Endothelial cell of umbilical vein (primary cell): ENCODE measurements at regions not wholly inside any gene's neighbourhood (a gene's known extent, or its start where the extent isn't known, plus 50 kb on each side); places are given as distances from the start of the nearest gene placed in this dataset.

Experiments used
- CTCF ChIP-seq, 2 donors: IDR thresholded peaks; 1 replicate in 1 of 2; 2 replicates in 1 of 2; pipeline ENCODE4 v1.5.1; 2011; ENCODE audit warnings: low read length in 2 of 2, mild to moderate bottlenecking in 2 of 2, moderate library complexity in 2 of 2, control low read depth in 1 of 2, inconsistent platforms in 1 of 2, low read depth in 1 of 2; ENCODE audit not compliant: insufficient read depth in 1 of 2; ENCODE audit errors: extremely low read depth in 1 of 2
- EZH2 ChIP-seq: IDR thresholded peaks from 2 replicates; pipeline ENCODE4 v1.6.1; 2012; ENCODE audit warnings: borderline replicate concordance, low read depth, mild to moderate bottlenecking, moderate library complexity, low read length, inconsistent platforms; ENCODE audit not compliant: severe bottlenecking
- FOS ChIP-seq: IDR thresholded peaks from 2 replicates; pipeline ENCODE4 v1.6.1; 2011; ENCODE audit warnings: mild to moderate bottlenecking, low read length, moderate library complexity, borderline replicate concordance; ENCODE audit not compliant: insufficient read depth
- GATA2 ChIP-seq: IDR thresholded peaks from 2 replicates; pipeline ENCODE4 v1.7.0; 2011; ENCODE audit warnings: low read depth, mild to moderate bottlenecking, moderate library complexity, mixed read lengths, low read length; ENCODE audit not compliant: insufficient read length, insufficient read depth
- JUN ChIP-seq: IDR thresholded peaks from 2 replicates; pipeline ENCODE4 v1.6.1; 2011; ENCODE audit warnings: borderline replicate concordance, low read depth; ENCODE audit not compliant: insufficient read length, insufficient read depth
- MAX ChIP-seq: IDR thresholded peaks from 2 replicates; pipeline ENCODE4 v1.6.1; 2011; ENCODE audit not compliant: insufficient read depth, insufficient read length
- MYC ChIP-seq: IDR thresholded peaks from one replicate; pipeline ENCODE4 v1.6.1; 2011; ENCODE audit warnings: mild to moderate bottlenecking, low read depth, low read length
- POLR2A ChIP-seq: IDR thresholded peaks from 2 replicates; pipeline ENCODE4 v1.6.1; 2012; ENCODE audit warnings: low read depth, mild to moderate bottlenecking, control low read depth, low read length
- POLR2AphosphoS5 ChIP-seq: IDR thresholded peaks from 2 replicates; pipeline ENCODE4 v1.6.1; 2012; ENCODE audit warnings: low read depth, mild to moderate bottlenecking, control low read depth, low read length, moderate library complexity; ENCODE audit not compliant: insufficient read depth

- no peak for TF ChIP-seq CTCF (IDR thresholded peaks at IDR 0.05; ENCODE audit: extremely low read depth in 1 of 2, insufficient read depth in 1 of 2, low read depth in 1 of 2, low read length in 2 of 2)
- no peak for TF ChIP-seq JUN
- TF ChIP-seq EZH2, result no peak
- TF ChIP-seq MYC, result no peak
- no peak for TF ChIP-seq MAX
- no peak for TF ChIP-seq POLR2A
- TF ChIP-seq POLR2AphosphoS5, result peak; percentile 52
- TF ChIP-seq FOS, result no peak
- TF ChIP-seq GATA2, result peak; percentile 75
These were observed 143.1 kb downstream of the AHR start for GRCh38 chr7:17441557-17441956.
